Glutamatergic neuron (in vitro differentiated cells): ENCODE measurements at regions not wholly inside any gene's neighbourhood (a gene's known extent, or its start where the extent isn't known, plus 50 kb on each side); places are given as distances from the start of the nearest gene placed in this dataset.

Experiments used
- DNase-seq: peaks from one replicate; pipeline ENCODE4 v3.0.0; 2022
- H3K27ac Mint-ChIP-seq: one replicate; pipeline ENCODE4 v1.8.0; 2020; ENCODE audit warnings: mild to moderate bottlenecking, mixed read lengths, inconsistent platforms; ENCODE audit not compliant: unreplicated experiment
- H3K27me3 Mint-ChIP-seq: one replicate; pipeline ENCODE4 v1.8.0; 2020; ENCODE audit warnings: mild to moderate bottlenecking, moderate library complexity, mixed read lengths, inconsistent platforms; ENCODE audit not compliant: unreplicated experiment
- H3K36me3 Mint-ChIP-seq: one replicate; pipeline ENCODE4 v1.8.0; 2020; ENCODE audit warnings: mild to moderate bottlenecking, mixed read lengths, inconsistent platforms; ENCODE audit not compliant: unreplicated experiment
- H3K4me1 Mint-ChIP-seq: one replicate; pipeline ENCODE4 v1.8.0; 2020; ENCODE audit warnings: mild to moderate bottlenecking, low read depth, mixed read lengths, inconsistent platforms; ENCODE audit not compliant: unreplicated experiment
- H3K4me3 Mint-ChIP-seq: one replicate; pipeline ENCODE4 v1.8.0; 2020; ENCODE audit warnings: mild to moderate bottlenecking, mixed read lengths, inconsistent platforms; ENCODE audit not compliant: unreplicated experiment
- H3K9me3 Mint-ChIP-seq: one replicate; pipeline ENCODE4 v1.8.0; 2020; ENCODE audit warnings: mild to moderate bottlenecking, moderate library complexity, mixed read lengths, inconsistent platforms; ENCODE audit not compliant: unreplicated experiment
- TF ChIP-seq, protein P1 (sequence below): fragments of 200-600 bp; sonication (generic); IDR thresholded peaks from one replicate; pipeline ENCODE4 v1.5.0; 2021; ENCODE audit not compliant: partially characterized antibody, unreplicated experiment

DNA sequence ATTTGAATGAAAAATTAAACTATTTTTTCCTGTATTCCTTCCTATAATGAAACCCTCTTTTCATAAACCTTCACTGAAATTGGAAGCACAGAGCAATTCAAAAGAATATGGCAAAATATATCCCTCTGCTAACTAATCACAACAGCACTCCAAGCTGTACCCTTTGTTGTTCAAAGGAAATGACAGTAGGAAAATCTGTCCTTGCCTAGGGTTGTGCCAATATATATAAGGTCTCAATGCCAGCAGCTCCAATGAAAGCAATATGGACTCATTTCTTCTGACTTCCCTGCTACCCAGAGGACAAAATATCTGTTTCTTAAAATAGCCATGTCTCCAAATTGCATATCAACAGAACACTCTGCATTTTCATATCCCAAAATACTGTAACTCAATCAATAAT lies 373.9 kb upstream of the MC4R start:
- DNase-seq = no peak
- Mint-ChIP-seq H3K36me3 (no peaks in the 10 kb centered on the region), H3K4me1 (no peaks in the 10 kb centered on the region)

DNA sequence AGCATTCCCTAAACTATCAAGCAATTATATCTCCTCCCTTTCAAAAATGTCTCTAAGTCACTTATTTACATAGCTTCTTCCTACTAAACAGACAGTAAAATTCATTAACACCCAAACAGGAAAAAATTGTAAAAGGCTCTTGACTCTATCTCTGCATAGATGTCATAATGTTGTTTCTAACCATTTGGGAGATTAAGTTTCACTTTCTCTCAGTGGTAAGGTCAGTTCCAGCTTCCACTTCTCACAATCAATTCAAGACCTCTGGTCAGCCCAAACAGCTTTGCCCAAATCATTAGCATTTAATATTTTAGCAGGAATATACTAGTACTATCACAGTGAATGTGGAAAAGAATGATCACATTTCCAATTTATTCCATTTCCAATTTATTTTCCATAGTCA lies 374.3 kb upstream of the MC4R start:
- no peaks in the 10 kb centered on the region for H3K36me3 Mint-ChIP-seq
- no peaks in the 10 kb centered on the region for H3K27me3 Mint-ChIP-seq
- TF ChIP-seq, protein P1, sequence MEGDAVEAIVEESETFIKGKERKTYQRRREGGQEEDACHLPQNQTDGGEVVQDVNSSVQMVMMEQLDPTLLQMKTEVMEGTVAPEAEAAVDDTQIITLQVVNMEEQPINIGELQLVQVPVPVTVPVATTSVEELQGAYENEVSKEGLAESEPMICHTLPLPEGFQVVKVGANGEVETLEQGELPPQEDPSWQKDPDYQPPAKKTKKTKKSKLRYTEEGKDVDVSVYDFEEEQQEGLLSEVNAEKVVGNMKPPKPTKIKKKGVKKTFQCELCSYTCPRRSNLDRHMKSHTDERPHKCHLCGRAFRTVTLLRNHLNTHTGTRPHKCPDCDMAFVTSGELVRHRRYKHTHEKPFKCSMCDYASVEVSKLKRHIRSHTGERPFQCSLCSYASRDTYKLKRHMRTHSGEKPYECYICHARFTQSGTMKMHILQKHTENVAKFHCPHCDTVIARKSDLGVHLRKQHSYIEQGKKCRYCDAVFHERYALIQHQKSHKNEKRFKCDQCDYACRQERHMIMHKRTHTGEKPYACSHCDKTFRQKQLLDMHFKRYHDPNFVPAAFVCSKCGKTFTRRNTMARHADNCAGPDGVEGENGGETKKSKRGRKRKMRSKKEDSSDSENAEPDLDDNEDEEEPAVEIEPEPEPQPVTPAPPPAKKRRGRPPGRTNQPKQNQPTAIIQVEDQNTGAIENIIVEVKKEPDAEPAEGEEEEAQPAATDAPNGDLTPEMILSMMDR = no peak
- H3K4me1 Mint-ChIP-seq = no peaks in the 10 kb centered on the region
- H3K27ac Mint-ChIP-seq = no peak overlapping the region
- no peak overlapping the region for H3K4me3 Mint-ChIP-seq
- no peak for DNase-seq
- H3K9me3 Mint-ChIP-seq = no peaks in the 10 kb centered on the region

More for the DNA sequence above, 373.9 kb upstream of the MC4R start:
- no peaks in the 10 kb centered on the region for H3K27me3 Mint-ChIP-seq
- H3K4me3 Mint-ChIP-seq = no peak overlapping the region
- H3K27ac Mint-ChIP-seq = no peak overlapping the region
- TF ChIP-seq, protein P1 = no peak
- H3K9me3 Mint-ChIP-seq = no peaks in the 10 kb centered on the region

DNA sequence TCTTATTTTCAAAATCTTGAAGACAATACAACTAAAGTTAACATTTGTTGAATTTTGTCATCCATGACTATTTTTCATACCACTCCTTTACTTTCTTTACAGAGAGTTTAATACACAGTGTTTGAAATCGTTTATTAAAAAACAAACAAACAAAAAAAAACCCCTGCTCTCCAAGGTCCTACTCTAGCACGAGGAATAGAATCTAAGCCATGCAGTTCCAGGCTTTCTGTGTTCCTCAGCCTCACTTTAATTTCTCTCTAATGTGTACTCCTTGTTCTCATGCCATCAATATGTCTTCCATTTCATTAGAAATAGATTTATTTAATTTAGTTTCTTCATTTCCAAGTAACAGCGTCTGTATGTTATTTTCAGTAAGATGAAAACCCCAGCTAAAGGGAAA lies 381.2 kb upstream of the MC4R start:
- H3K4me1 Mint-ChIP-seq = no peaks in the 10 kb centered on the region
- H3K36me3 Mint-ChIP-seq = no peaks in the 10 kb centered on the region
- DNase-seq = no peak
- TF ChIP-seq, protein P1 = no peak
- no peaks in the 10 kb centered on the region for H3K27me3 Mint-ChIP-seq
- H3K9me3 Mint-ChIP-seq = no peaks in the 10 kb centered on the region
- H3K4me3 Mint-ChIP-seq = no peak overlapping the region
- H3K27ac Mint-ChIP-seq = no peak overlapping the region

DNA sequence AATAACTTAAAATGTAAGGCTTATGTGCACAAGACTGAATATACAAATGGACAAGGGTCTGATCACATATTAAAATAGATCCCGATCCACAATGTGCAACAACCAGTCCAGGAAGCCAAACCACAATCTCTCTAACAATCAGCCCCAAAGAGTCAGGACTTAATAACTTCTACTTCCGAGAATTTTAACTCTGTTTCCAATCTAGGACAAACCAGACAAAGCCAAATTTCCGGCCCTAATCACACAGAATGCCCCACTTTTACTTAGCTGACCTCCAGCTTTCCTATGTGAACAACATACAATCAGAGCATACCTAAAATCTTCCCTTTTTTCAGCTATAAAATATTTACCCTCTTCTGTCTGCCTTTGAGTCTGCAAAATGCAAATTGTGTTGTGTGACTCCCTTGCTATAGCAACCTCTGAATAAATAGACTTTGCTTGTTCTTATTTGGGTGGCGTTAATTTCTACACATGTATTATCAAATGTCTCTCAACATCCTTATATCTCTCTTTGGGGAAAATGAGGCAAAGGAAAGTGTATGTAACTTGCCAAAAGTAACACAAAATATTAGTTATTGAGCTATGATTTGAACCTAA lies 381.9 kb upstream of the MC4R start:
- H3K4me3 Mint-ChIP-seq = no peak overlapping the region
- TF ChIP-seq, protein P1 = no peak
- no peaks in the 10 kb centered on the region for H3K36me3 Mint-ChIP-seq
- H3K4me1 Mint-ChIP-seq = no peaks in the 10 kb centered on the region
- H3K27me3 Mint-ChIP-seq = no peaks in the 10 kb centered on the region
- DNase-seq = no peak
- H3K27ac Mint-ChIP-seq = no peak overlapping the region
- no peaks in the 10 kb centered on the region for H3K9me3 Mint-ChIP-seq

DNA sequence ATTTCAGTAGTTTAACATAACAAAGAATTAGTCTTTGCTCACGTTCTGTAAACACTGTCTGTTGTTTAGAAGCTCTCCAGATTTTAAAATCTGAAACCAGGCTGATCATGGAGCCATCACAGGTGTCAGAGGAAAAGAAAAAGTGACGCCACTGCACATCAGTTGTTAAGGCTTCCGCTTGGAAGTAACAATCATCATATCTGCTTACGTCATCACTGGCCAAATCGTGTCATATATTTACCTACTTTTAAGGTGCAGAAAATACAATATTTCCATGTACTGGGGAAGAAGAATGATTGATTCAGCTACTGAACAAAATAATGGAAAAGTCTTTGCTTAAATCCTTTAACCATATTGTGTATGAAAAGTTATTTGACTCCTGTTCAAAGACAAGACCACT lies 382.6 kb upstream of the MC4R start:
- Mint-ChIP-seq H3K4me3 (no peak overlapping the region), H3K9me3 (no peaks in the 10 kb centered on the region), H3K27me3 (no peaks in the 10 kb centered on the region), H3K36me3 (no peaks in the 10 kb centered on the region), H3K4me1 (no peaks in the 10 kb centered on the region), H3K27ac (no peak overlapping the region)
- TF ChIP-seq, protein P1 = no peak
- no peak for DNase-seq
